Fibroblast of villous mesenchyme (primary cell): ENCODE measurements at regions not wholly inside any gene's neighbourhood (a gene's known extent, or its start where the extent isn't known, plus 50 kb on each side); places are given as distances from the start of the nearest gene placed in this dataset.

Source experiments
- DNase-seq: peaks from one replicate; pipeline ENCODE4 v3.0.0-alpha.2; 2010; ENCODE audit warnings: low read depth
- H3K4me3 ChIP-seq: 2 replicates; pipeline ENCODE4 v1.5.1; 2011; ENCODE audit warnings: low read depth, mild to moderate bottlenecking, low read length
- TF ChIP-seq, protein P1 (sequence below): IDR thresholded peaks from 2 replicates; pipeline ENCODE4 v1.5.1; 2012; ENCODE audit warnings: low read depth, mild to moderate bottlenecking, low read length; ENCODE audit not compliant: insufficient read depth

DNA sequence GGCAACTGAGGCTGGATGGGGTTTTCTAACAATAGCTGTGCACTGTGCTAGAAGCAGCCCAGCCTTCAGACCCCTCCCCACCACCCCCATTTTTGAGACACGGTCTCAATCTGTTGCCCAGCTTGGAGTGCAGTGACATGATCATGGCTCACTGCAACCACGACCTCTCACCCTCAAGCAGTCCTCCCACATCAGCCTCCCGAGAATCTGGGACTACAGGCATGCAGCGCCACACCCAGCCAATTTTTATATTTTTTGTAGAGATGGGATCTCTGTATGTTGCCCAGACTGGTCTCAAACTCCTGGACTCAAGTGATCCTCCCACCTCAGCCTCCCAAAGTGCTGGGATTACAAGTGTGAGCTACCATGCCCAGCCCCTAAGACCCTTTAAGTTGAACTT, 182.5 kb downstream of the DRD1 start:
- TF ChIP-seq, protein P1, sequence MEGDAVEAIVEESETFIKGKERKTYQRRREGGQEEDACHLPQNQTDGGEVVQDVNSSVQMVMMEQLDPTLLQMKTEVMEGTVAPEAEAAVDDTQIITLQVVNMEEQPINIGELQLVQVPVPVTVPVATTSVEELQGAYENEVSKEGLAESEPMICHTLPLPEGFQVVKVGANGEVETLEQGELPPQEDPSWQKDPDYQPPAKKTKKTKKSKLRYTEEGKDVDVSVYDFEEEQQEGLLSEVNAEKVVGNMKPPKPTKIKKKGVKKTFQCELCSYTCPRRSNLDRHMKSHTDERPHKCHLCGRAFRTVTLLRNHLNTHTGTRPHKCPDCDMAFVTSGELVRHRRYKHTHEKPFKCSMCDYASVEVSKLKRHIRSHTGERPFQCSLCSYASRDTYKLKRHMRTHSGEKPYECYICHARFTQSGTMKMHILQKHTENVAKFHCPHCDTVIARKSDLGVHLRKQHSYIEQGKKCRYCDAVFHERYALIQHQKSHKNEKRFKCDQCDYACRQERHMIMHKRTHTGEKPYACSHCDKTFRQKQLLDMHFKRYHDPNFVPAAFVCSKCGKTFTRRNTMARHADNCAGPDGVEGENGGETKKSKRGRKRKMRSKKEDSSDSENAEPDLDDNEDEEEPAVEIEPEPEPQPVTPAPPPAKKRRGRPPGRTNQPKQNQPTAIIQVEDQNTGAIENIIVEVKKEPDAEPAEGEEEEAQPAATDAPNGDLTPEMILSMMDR = no peak
- H3K4me3 ChIP-seq = no peak overlapping the region
- no peak for DNase-seq

DNA sequence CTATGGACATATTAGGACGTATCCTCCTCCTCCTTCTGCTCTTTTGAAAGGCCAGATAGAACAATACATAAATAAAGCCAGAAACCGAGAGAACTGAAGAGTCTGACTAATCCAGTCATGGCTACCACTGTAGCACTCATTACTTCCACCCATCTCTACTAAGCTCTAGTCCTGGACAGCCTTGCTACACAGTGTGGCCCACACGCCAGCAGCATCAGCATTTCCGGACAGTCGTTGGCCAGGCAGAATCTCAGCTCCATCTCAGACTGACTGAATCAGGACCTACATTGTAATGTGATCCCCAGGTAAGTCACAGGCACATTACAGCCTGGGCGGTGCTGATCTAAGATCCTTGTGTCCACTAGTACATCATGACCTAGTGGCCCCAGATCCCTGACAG, 182.9 kb downstream of the DRD1 start:
- H3K4me3 ChIP-seq = no peak overlapping the region
- DNase-seq = no peak
- TF ChIP-seq, protein P1 = no peak

DNA sequence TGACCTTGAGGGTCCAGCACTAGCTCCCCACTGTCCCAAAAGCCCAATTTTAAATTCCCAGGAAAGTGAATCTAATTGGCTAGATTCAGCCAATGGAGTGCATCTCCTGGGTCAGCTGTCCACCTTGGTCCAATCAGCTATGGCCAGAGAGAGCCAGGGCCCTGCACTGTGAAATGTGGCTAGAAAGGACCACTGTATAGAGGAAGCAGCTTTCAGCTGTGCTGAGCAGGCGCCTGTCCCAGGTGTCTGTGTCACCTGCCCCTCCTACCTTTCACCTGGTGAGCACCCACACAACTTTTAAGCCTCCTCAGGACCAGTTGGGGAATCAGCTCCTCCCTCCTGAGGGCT, 186.2 kb downstream of the DRD1 start:
- DNase-seq = no peak
- TF ChIP-seq, protein P1 = no peak
- H3K4me3 ChIP-seq = no peak overlapping the region

DNA sequence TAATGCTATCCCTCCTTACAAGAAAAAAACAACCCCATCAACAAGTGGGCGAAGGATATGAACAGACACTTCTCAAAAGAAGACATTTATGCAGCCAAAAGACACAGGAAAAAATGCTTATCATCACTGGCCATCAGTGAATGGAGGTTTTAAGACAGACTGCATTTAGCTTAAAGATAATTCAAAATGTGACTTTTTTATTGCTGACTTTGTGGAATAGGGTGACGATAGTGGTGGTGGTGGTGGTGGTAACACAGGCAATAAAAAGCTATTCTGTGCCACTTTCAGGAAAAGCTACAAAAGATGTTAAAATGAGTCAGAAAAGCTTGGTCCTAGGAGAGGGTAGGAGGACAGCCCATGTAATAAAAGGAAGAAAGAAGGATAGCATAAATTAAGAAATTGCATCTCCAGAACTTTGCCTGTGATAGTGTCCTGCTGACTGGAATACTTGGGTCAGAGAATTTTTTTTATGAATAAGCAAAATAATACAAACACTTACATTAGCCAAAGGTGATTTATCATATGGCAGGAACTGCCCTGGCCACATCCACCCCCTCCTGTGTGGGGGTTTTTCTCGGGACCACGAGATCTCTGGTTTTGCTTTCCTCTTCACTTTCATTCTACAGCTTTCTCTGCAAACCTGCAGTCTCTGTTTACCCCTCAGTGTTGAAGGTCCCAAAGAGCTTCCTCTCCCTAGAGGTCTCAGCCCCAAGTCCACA, 186.7 kb downstream of the DRD1 start:
- TF ChIP-seq, protein P1 = no peak
- no peak for DNase-seq
- H3K4me3 ChIP-seq = no peak overlapping the region

DNA sequence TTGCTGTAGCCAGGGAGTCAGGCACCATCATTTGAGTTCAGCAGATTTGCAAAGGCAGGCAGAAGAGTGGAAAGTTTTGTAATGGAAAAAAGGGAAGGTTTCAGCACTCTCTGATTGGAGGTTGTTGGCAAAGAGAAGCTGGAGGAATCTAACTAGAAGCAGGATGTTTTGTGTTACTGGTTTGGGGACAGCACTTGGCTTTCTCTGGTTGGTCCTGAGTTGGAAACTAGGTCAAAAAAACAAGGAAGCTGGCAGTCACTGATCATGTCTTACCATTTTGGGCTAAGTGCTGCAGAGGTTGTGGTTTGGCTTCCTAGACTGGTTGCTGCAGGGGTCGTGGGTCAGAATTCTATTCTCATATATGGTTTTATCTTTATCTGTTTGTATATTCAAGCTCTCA, 189.8 kb downstream of the DRD1 start:
- TF ChIP-seq, protein P1 = no peak
- DNase-seq = peak; percentile 28
- H3K4me3 ChIP-seq = no peak overlapping the region

DNA sequence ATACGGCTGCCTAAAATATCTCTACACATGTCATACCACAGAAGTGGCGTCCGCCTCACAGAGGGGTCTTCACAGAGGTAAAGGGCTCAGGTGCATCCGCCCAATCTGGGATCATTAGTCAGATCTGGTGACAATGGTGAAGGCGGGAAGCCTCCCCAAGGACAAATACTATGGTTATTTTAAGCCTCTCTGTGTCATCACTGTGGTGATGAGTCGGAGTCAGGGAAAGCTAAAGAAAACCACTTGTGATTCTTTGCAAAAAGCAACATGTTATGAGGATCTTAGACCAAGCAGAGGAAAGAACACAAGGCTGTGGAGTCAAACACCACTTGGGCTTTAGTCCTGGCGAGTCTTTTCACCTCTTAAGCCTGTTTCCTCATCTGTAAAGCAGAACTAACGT, 190.4 kb downstream of the DRD1 start:
- no peak overlapping the region for H3K4me3 ChIP-seq
- DNase-seq = no peak
- TF ChIP-seq, protein P1 = no peak

DNA sequence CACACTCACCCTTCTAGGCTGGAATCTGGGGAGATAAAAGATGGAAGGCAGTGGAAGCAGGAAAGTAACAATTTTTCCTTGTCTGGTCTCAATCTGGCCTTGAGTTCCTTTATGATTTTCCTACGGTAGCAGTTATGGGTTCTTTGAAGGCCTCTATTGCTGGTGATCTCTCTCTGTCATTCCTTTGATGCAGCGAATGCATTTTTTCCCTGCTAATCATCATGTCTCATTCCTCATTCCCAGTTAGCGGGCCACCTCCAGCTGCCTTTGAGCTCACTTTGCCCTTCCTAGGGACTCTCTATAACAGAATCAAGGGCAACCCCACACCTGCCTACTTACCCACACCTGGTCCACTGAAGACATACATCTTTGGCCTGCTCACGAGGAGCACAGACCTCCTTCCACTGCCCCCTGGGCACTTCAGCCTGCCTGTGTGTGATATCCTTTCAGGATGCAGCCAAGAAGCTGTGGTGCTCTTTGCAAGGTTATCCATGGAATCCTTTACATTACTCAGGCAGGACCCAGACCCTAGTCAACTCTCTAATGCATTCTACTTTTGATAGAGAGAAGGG, 191.7 kb downstream of the DRD1 start:
- DNase-seq = no peak
- TF ChIP-seq, protein P1 = no peak
- no peak overlapping the region for H3K4me3 ChIP-seq
